Activated CD4-positive, alpha-beta T cell treated with anti-CD3 and anti-CD28 coated beads for 4 hours (primary cell): ENCODE measurements at regions not wholly inside any gene's neighbourhood (a gene's known extent, or its start where the extent isn't known, plus 50 kb on each side); places are given as distances from the start of the nearest gene placed in this dataset.

Source experiments
- DNase-seq, 2 donors: peaks; one replicate each; pipeline ENCODE4 v3.0.0-alpha.2; 2020

DNA sequence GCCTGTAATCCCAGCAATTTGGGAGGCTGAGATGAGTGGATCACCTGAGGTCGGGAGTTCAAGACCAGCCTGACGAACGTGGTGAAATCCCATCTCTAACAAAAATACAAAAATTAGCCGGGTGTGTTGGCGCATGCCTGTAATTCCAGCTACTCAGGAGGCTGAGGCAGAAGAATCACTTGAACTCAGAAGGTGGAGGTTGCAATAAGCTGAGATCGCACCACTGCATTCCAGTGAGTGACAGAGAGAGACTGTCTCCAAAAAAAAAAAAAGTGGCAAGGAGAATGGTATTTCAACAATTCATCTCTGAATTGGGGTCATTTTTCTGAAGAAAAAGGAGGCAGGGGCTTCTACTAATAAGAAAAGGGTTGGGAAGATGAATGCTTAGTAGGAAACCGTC lies 111.5 kb upstream of the NHSL1 start:
- no peak for DNase-seq

DNA sequence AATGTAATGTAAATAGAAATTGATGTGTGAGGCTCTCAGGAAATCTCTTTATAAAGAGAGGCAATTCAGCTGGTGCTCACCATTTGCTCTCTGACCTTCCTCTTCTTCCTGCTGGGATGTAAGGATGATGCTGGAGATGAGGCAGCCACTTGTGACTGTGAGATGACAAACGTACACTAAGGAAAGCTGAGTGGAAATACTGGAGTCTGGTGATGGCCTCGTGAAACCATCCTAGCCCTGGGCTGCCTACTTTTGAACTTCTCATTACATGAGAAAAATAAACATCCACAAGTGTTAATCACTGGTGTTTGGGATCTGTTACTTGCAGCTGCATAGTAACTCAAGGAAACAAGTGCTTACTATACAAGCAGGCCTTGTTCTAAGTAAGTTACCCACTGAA lies 114.9 kb upstream of the NHSL1 start:
- no peak for DNase-seq

DNA sequence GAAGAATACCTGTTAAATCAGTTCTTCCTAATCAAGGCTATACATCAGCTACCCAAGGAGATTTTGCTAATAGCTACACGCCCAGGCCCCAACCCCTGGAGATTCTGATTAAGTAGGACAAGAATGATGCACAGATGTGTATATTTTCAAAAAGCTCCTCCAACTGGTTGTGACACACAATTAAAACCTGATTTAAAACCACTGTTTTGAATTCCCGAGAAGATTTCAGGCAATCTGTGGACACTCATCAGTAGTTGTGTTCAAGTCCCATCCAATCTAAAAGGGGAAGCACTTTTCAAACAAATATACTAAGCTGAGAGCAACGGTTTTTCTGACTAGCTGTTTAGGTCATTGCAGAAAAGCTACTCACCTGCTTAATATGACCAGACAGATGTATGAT lies 118.9 kb upstream of the NHSL1 start:
- DNase-seq: no peak

- DNase-seq: no peak
These were observed 121.3 kb upstream of the NHSL1 start for GRCh38 chr6:138620630-138621029.

GRCh38 chr6:138622967-138623366 lies 123.7 kb upstream of the NHSL1 start:
- DNase-seq: no peak

GRCh38 chr6:138631566-138631965 lies 132.3 kb upstream of the NHSL1 start:
- no peak for DNase-seq

DNA sequence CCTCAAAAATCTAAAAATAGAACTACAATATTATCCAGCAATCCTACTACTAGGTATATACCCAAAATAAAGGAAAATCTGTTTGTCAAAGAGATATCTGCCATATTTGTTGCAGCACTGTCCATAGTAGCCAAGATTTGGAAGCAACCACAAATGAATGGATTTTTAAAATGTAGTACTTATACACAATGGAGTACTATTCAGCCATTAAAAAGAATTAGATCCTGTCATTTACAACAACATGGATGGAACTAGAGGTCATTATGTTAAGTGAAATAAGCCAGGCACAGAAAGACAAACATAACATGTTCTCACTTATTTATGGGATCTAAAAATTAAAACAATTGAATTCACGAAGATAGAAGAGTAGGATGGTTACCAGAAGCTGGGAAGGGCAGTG lies 135.7 kb upstream of the CCDC28A start:
- no peak for DNase-seq

GRCh38 chr6:138638604-138639003 lies 135.0 kb upstream of the CCDC28A start:
- no peak for DNase-seq

GRCh38 chr6:138640028-138640427 lies 133.5 kb upstream of the CCDC28A start:
- no peak for DNase-seq

GRCh38 chr6:138643210-138643609 lies 130.4 kb upstream of the CCDC28A start:
- DNase-seq: no peak

GRCh38 chr6:138645976-138646640 lies 127.5 kb upstream of the CCDC28A start:
- DNase-seq: no peak

DNA sequence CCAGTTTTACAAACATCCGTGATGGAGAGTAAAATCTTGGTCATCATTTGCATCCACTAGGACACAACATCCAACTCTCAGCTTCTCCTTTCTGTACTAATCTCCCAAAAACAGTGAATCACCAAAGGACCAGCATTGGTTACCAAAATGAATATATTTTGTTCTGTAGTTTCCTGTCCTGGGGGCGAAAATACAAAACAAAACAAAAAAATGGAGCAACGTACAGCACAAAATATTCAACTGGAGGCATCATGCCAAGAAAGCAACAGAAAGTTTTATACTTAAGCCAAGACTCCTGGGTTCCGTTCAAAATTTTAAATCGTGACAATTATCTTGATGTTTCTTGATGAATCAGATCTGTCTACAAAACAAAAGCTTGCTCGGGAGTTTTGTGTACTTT lies 126.6 kb upstream of the CCDC28A start:
- DNase-seq: no peak

GRCh38 chr6:138648127-138648526 lies 125.4 kb upstream of the CCDC28A start:
- DNase-seq: no peak

DNA sequence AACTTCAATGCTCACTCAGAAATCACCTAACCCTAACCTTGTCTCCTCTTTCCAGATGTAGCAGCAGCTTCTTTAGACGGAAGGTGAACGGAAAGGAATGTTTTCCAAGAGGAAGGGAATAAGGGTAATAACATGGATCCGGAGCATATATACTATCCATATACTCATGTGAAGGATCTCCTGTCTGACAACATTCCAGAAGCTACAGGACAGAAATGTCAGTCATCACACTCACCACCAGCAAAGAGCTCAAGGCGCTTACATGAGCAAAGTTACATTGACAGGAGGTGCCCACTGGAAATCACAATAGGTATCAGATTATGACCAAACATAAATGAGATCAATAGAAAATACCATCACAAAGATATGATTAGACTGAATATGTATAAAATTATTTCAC lies 122.1 kb upstream of the CCDC28A start:
- DNase-seq: no peak

DNA sequence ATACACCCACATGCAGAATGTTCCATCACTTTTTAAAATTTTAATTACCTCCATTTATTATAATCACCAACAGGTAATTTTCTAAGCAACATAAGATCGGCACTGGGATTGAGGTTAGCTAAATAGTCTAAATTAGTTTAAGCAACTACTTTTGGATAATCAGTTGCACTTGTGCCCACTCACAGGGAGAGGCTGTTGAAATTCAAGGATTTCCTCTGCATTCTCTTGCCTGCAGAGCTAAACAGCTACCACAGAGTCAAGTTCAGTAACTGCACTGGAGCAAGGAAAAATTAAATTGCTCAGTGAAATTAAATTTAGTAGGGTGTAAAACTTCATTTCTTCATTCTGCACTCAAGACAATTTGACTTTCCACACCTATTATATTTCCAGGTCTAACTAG lies 120.7 kb upstream of the CCDC28A start:
- DNase-seq: no peak

DNA sequence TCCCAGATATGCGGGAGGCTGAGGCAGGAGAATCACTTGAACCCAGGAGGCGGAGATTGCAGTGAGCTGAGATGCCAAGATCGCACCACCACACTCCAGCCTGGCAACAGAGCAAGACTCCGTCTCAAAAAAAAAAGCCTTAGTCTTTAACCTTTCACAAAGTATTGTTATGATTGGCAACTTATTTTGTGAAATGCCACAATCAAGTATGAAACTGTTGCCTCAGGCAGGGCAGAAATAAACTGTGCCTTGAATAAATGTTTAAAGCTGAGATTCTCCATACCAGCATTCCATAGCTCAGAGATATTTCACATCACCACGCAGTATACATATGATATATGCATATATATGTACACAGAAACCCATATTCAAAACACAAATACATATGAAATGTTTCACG lies 120.1 kb upstream of the CCDC28A start:
- no peak for DNase-seq

DNA sequence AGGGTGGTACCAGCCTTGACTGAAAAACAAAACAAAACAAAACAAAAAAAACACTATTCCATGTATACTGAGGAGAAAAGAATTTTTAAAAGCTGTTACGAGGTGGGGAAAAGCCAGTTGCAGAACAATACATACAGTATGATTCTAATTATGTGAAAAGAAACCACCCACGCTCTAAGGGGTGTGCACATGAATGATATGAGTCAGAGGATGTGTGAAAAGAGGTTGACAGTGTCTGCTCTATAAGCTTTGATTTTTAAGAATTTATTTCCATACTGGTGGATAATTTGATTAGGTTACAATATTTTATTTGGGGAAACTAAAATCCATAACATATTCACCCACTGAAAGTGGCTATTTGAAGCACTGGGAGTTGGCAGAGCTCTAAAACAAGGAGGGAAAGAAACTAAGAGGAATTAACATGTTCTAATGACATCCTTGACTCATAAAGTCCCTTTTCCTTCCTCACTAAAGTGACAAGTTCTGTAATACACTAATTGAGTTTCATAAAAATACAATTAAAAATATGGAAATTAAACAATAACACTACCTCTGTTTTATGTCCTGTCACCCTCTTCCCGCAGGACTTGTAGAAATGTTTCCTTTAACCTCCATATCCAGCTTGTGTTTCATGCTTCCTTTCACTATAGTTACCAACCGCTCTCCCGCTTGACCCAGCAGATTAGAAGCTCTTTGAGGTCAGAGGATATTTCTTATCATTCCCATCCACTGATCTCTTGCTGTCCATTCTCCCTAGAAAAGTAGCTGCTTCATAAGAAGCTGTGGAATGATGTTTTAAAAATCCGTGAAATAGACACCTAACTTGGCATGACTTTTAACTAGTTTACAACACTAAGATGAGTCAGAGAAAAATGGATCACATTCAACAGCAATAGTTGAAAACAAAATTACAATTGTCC lies 118.6 kb upstream of the CCDC28A start:
- peak; percentile 14 to 20 for DNase-seq

- DNase-seq: no peak
These were observed 117.7 kb upstream of the CCDC28A start for GRCh38 chr6:138655828-138656227.

DNA sequence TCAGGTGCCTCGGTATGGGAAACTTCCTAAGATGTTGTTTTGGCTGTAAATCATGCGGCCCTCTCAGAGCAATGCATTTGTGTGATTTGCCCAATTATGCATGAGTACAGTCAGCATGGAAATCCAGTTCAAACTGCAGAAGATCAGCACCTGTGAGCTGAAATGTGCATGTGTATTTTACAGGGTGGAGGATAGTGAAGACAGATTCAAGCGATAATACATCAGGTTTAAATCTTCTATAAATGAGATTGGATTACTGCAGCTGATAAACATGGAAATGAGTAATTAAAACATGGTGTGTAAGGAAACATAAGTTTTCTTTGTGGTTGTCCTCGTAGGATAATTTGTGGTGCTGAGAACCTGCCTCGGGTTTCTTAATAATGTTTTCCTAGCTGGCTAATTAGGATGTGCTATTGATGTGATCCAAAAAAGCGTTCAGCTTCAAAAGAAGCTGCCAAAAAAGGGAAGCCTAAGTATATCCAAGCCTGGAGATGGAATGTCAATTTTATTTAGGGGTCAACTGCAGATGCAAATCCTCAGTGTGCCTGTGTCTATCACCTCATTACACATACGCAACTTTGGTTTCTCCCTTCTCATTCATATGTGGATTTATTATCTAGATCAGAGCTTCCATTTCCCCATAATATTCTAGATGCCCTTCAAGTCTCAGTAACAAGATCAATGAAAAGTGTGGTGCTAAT lies 117.1 kb upstream of the CCDC28A start:
- no peak for DNase-seq

GRCh38 chr6:138657065-138657425 lies 116.5 kb upstream of the CCDC28A start:
- DNase-seq: no peak

DNA sequence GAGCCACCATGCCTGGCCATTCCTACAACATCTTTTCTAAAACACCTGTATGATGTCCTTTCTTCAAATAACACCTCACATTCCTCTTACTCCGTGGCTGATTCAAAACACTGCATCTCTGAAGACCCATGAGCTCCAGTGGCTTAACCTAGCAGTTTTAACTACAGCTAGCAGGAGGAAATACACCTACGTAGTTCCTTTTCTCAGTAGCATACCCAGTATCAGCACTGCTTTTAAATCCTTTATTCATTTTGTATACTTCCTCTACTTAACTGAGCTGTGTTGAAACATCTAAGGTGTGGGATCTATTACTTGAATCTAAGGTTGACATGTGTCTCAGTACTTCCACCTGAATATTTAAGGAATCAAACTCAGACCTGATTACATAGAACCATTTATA lies 113.6 kb upstream of the CCDC28A start:
- no peak for DNase-seq

- DNase-seq: no peak
These were observed 111.1 kb upstream of the CCDC28A start for GRCh38 chr6:138662471-138662870.

GRCh38 chr6:138663892-138664291 lies 109.7 kb upstream of the CCDC28A start:
- DNase-seq: no peak

- no peak for DNase-seq
These were observed 108.8 kb upstream of the CCDC28A start for GRCh38 chr6:138664745-138665144.
